Heart left ventricle (tissue), 16 donors: ENCODE measurements at regions not wholly inside any gene's neighbourhood (a gene's known extent, or its start where the extent isn't known, plus 50 kb on each side); places are given as distances from the start of the nearest gene placed in this dataset.
"Not testable (repeated sequence)": the region's sequence is repeated elsewhere in the genome, so short reads cannot be mapped to it uniquely, and the experiment has no call there.

Experiments
- ATAC-seq, 4 donors: fragments of 200-7000 bp; cut with Tn5 transposase; one replicate each; pipeline ENCODE4 v1.9.1; 2020 to 2022; ENCODE audit warnings: moderate library complexity in 4 of 4, mild to moderate bottlenecking in 3 of 4, moderate number of reproducible peaks in 1 of 4
- DNase-seq, 5 donors: peaks; one replicate each; pipeline ENCODE4 v3.0.0-alpha.2; 2020
- H3K27ac ChIP-seq, 12 donors: fragments of 200-600 bp; sonication (generic) in 4 of 12; one replicate each; pipeline versions ENCODE4 v1.5.0 to v1.8.0; 2016 to 2022; ENCODE audit warnings: mild to moderate bottlenecking in 2 of 12
- H3K27me3 ChIP-seq, 9 donors: fragments of 200-600 bp; sonication (generic) in 2 of 9; one replicate each; pipeline versions ENCODE4 v1.5.1 to v1.8.0; 2016 to 2022; ENCODE audit warnings: mild to moderate bottlenecking in 3 of 9
- H3K36me3 ChIP-seq, 9 donors: fragments of 200-600 bp; sonication (generic) in 2 of 9; one replicate each; pipeline versions ENCODE4 v1.5.0 to v1.8.0; 2018 to 2022; ENCODE audit warnings: mild to moderate bottlenecking in 2 of 9
- H3K4me1 ChIP-seq, 12 donors: fragments of 200-600 bp; sonication (generic) in 4 of 12; one replicate each; pipeline versions ENCODE4 v1.5.0 to v1.8.0; 2016 to 2022; ENCODE audit warnings: mild to moderate bottlenecking in 3 of 12
- H3K4me3 ChIP-seq, 12 donors: fragments of 200-600 bp; sonication (generic) in 4 of 12; one replicate each; pipeline versions ENCODE4 v1.5.0 to v1.8.0; 2017 to 2022; ENCODE audit warnings: mild to moderate bottlenecking in 9 of 12, moderate library complexity in 4 of 12
- H3K9me3 ChIP-seq, 12 donors: fragments of 200-600 bp; sonication (generic) in 4 of 12; one replicate each; pipeline versions ENCODE4 v1.5.0 to v1.8.0; 2016 to 2022; ENCODE audit warnings: mild to moderate bottlenecking in 1 of 12
- POLR2A ChIP-seq, 2 donors: fragments of 450-650 bp; IDR thresholded peaks; one replicate each; pipeline ENCODE4 v1.6.1; 2017; ENCODE audit warnings: antibody characterized with exemption in 2 of 2, mild to moderate bottlenecking in 2 of 2, moderate library complexity in 2 of 2
- WGBS, 4 donors: extraction: QIAGEN DNeasy Blood & Tissue Kit in 2 of 4; methylation state at CpG; one replicate each; pipeline versions ENCODE4 v1.1.5 to v1.1.7; 2013 to 2018; 5-methylcytosine and 5-hydroxymethylcytosine counted together
- intact Hi-C, 10 donors: fragments of 100-400 bp; cut with DNase I; formaldehyde crosslinking; loops; one replicate each; pipeline versions ENCODE4 v1.11.1 to v1.14.2; 2022
- TF ChIP-seq, protein P1 (sequence below), 12 donors: fragments of 200-600 bp; sonication (generic) in 4 of 12; IDR thresholded peaks; one replicate each; pipeline versions ENCODE4 v1.5.0 to v1.8.0; 2018 to 2022; ENCODE audit warnings: antibody characterized with exemption in 12 of 12, mild to moderate bottlenecking in 5 of 12
- donor health status: ischemic (EF 13 %, LVEDD 7.1; RV severe dilation, severe dysfunction).
- donor health status: healthy with polysubstance abuse.
- donor health status: DM: no; HTN: yes; CAD: no.
- donor health status: DM: no; HTN: no; CAD: no.
- donor health status: ischemic (EF 25% LVEDD 6.9; RV normal size, moderate dysfunction).
- donor health status: ischemic (EF 25% LVEDD 5.7; RV mildly dilated, moderate dysfunction).
- donor health status: healthy.
- donor health status: DM: yes; HTN: yes; CAD: no.
- donor health status: ischemic (EF 35%, LVEDD 5.7; RV mildly dilated, moderate dysfunction).
- donor health status: nonischemic (EF 11% LVEDD 7.7; RV severe dilation, severe dysfunction).
- donor health status: DM: yes; HTN: yes; CAD: no.
- donor health status: PGD.
- donor health status: ischemic (EF 29% LVEDD 5.4; RV normal size, mild dysfunction).
- donor health status: nonischemic (EF 23%, LVEDD 6.1; RV moderate dilation, normal function).

DNA sequence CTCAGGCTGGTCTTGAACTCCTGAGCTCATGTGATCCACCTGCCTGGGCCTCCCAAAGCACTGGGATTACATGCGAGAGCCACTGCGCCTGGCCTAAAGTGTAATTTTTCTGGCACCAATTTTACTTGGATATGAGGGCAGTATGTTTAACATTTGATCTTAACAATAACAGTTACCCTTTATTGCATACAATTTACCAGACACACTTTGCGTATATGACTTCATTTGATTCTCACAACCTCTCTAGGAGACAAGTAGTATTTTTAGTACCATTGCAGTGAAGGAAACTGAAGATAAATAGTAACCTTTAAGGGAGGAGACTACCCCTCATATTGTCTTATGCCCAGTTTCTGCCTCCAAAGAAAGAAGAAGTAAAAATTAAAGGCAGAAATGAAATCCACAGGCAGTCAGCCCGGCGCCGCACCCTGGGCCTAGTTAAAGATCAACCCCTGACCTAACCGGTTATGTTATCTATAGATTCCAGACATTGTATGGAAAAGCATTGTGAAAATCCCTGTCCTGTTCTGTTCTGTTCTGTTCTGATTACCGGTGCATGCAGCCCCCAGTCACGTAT is 54.0 kb downstream of the CYP26A1 start:
- intact Hi-C loops, H3K4me1 ChIP-seq, H3K27ac ChIP-seq, H3K36me3 ChIP-seq, ATAC-seq, H3K27me3 ChIP-seq, DNase-seq, H3K4me3 ChIP-seq: not testable (repeated sequence)
- peaks cover 0 to 28% (median 15%) of the 10 kb centered on the region in 12 donors for H3K9me3 ChIP-seq
- WGBS, 4 donors, result 94 to 97% (median 95%) methylated on average over 9 of the region's 9 CpGs

DNA sequence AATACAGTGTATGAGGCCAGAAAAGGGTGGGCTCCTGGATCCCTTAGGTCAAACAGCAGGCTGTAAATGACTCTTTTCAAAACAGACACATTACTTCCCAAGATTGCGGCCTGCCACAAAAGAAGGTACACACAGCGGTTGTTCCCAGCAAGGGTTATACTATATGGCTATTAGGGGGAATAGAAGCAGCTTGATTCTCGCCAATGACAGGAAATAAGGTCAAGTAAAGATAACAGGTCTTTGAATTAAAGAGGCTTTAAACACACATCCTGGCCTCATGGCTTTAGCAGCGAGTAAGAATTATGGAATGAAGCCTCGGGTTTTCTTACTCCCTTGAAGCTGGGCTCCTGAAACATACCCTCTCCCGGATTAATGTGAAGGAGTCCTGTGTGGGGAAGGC is 58.3 kb downstream of the CYP26A1 start:
- Histone ChIP-seq H3K27me3 (peaks cover 0 to 10% (median 0%) of the 10 kb centered on the region in 9 donors), H3K9me3 (peaks cover 0 to 16% (median 4%) of the 10 kb centered on the region in 12 donors), H3K27ac (no peak overlapping the region), H3K4me1 (no peaks in the 10 kb centered on the region), H3K36me3 (no peaks in the 10 kb centered on the region), H3K4me3 (no peak overlapping the region)
- DNase-seq, result no peak
- no peak for TF ChIP-seq POLR2A (IDR thresholded peaks at IDR 0.05)
- ATAC-seq, result no peak
- intact Hi-C loops, result no loop called here
- WGBS, 4 donors, result 48 to 58% (median 52%) methylated on average over 6 of the region's 6 CpGs

DNA sequence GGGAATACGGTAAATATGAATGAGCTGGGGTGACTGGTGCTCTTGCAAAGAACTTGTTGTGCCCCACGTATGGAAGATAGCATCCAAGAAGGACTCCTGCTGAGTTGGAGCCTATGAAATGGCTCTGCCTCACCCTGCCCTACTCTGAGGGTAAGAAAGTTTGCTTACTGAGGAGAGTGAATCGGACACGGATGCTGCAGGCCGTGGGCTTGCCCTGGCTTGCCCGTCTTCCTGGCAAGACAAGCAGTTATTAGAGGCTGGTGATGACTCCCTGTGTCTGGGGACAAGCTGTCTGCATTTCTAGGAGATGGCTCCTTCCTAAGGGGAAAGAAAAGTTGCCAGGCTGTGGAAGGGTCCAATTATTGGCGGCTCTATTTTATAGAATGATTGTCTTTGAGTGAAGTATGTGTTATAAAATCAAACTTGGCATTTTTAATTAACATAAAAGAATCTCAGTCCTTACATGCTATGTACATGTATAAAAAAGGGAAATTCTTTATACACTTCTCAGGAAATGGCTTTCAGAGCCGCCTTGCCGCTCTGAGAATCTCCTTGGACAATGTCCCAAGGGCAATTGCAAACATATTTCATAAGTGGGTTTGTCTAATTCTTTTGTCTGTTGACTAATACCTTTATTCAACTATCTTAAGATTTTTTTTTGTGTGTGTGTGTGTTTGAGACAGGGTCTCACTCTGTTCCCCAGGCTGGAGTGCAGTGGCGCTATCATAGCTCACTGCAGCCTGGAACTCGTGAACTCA is 64.6 kb downstream of the CYP26A1 start:
- TF ChIP-seq POLR2A (IDR thresholded peaks at IDR 0.05), result no peak
- TF ChIP-seq, protein P1, sequence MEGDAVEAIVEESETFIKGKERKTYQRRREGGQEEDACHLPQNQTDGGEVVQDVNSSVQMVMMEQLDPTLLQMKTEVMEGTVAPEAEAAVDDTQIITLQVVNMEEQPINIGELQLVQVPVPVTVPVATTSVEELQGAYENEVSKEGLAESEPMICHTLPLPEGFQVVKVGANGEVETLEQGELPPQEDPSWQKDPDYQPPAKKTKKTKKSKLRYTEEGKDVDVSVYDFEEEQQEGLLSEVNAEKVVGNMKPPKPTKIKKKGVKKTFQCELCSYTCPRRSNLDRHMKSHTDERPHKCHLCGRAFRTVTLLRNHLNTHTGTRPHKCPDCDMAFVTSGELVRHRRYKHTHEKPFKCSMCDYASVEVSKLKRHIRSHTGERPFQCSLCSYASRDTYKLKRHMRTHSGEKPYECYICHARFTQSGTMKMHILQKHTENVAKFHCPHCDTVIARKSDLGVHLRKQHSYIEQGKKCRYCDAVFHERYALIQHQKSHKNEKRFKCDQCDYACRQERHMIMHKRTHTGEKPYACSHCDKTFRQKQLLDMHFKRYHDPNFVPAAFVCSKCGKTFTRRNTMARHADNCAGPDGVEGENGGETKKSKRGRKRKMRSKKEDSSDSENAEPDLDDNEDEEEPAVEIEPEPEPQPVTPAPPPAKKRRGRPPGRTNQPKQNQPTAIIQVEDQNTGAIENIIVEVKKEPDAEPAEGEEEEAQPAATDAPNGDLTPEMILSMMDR (IDR thresholded peaks at IDR 0.05), result no peak
- Histone ChIP-seq H3K27me3 (peaks cover 0 to 24% (median 0%) of the 10 kb centered on the region in 9 donors), H3K27ac (no peak overlapping the region), H3K36me3 (no peaks in the 10 kb centered on the region), H3K4me1 (peaks cover 0 to 8% (median 0%) of the 10 kb centered on the region in 12 donors), H3K9me3 (no peaks in the 10 kb centered on the region), H3K4me3 (no peak overlapping the region)
- no peak for ATAC-seq
- 82 to 87% (median 86%) methylated on average over 11 of the region's 11 CpGs for WGBS, 4 donors
- intact Hi-C loops, result no loop called here
- no peak for DNase-seq

DNA sequence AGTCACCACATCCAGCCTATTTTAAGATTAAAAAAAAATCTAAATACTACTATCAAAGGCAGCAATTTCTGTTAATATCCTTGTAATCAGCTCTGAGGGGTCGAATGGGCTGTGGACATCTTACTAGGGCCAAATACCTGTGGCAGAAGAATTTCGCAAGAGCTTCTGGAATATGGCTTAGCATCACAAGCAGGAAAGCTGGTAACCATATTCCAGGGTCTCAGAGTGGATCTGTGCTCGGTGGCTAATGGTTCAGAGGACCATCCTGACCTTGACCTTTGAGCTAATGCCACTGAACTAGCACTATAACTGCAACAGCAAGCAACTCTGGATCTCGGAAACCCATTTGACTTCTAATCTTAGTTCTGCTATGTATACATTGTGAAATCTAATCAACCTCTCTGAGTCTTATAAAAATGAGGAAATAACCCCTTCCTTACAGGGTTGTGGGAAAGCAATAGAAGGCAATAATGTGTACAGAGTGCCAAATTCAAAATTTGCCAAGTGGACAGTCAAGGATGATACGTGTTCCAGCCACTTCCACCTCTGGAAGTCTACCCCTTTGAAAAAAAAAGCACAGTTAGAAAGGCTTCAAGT is 65.5 kb downstream of the CYP26A1 start:
- ATAC-seq, result no peak

DNA sequence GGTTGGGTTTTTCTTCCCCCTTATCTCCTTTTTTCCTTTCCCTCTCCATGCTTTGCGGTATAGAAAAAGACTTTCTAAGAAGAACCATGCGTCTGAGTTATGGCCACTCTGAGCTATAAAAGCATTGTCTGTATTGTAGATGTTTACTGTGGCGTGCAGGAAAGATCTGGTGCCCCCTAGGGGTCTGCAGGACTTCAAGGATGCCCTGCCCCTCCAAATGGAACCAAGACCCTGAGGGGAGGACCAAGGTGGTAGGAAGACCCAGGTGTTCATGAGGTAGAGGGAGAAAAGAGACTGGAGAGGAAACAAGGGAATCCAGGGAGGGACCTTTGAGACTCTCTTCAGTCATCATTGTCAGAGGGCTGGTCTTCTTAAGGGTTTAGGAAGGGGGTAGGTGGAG is 68.8 kb downstream of the CYP26A1 start:
- no peaks in the 10 kb centered on the region for H3K36me3 ChIP-seq
- no peak overlapping the region for H3K27ac ChIP-seq
- H3K4me1 ChIP-seq, result peaks cover 0 to 8% (median 0%) of the 10 kb centered on the region in 12 donors
- ATAC-seq (no peak), DNase-seq (no peak)
- TF ChIP-seq, protein P1 (IDR thresholded peaks at IDR 0.05), result no peak
- no peak for TF ChIP-seq POLR2A (IDR thresholded peaks at IDR 0.05)
- intact Hi-C loops, result no loop called here
- no peak overlapping the region for H3K4me3 ChIP-seq
- WGBS, 4 donors, result 84 to 89% (median 87%) methylated on average over 3 of the region's 3 CpGs
- no peaks in the 10 kb centered on the region for H3K9me3 ChIP-seq
- peaks cover 0 to 28% (median 0%) of the 10 kb centered on the region in 9 donors for H3K27me3 ChIP-seq

More for the DNA sequence above, 65.5 kb downstream of the CYP26A1 start:
- H3K4me3 ChIP-seq, result no peak overlapping the region
- DNase-seq, result no peak
- WGBS, 4 donors, result 69 to 78% (median 74%) methylated on average over 5 of the region's 5 CpGs
- no peaks in the 10 kb centered on the region for H3K36me3 ChIP-seq
- no peaks in the 10 kb centered on the region for H3K9me3 ChIP-seq
- intact Hi-C loops, result no loop called here
- H3K4me1 ChIP-seq, result peaks cover 0 to 8% (median 0%) of the 10 kb centered on the region in 12 donors
- peaks cover 0 to 20% (median 0%) of the 10 kb centered on the region in 9 donors for H3K27me3 ChIP-seq
- no peak for TF ChIP-seq POLR2A (IDR thresholded peaks at IDR 0.05)
- TF ChIP-seq, protein P1 (IDR thresholded peaks at IDR 0.05), result no peak
- no peak overlapping the region for H3K27ac ChIP-seq
